Kidney (tissue), 13 donors: ENCODE measurements at regions not wholly inside any gene's neighbourhood (a gene's known extent, or its start where the extent isn't known, plus 50 kb on each side); places are given as distances from the start of the nearest gene placed in this dataset.

Experiments used
- DNase-seq, 5 donors: peaks; one replicate each; pipeline ENCODE4 v3.0.0-alpha.2; 2013 to 2020
- FAIRE-seq: peaks from 2 replicates; lab custom pipeline; 2012; peaks lifted over from hg19 to GRCh38; lab: Jason Lieb, UNC
- H3K27ac ChIP-seq, 2 donors: one replicate each; pipeline ENCODE4 v1.7.0; 2013; ENCODE audit warnings: low read depth in 2 of 2, low read length in 2 of 2, inconsistent platforms in 1 of 2
- H3K27me3 ChIP-seq: one replicate; pipeline ENCODE4 v1.7.1; 2013; ENCODE audit warnings: low read length, inconsistent platforms; ENCODE audit not compliant: control insufficient read depth, insufficient read depth
- H3K36me3 ChIP-seq, 3 donors: one replicate each; pipeline versions ENCODE4 v1.7.0 to v1.7.1; 2013; ENCODE audit warnings: low read length in 3 of 3, control low read depth in 1 of 3, inconsistent platforms in 1 of 3; ENCODE audit not compliant: insufficient read depth in 3 of 3, control insufficient read depth in 2 of 3
- H3K4me1 ChIP-seq, 3 donors: one replicate each; pipeline versions ENCODE4 v1.7.0 to v1.7.1; 2013; ENCODE audit warnings: low read length in 3 of 3, inconsistent platforms in 1 of 3, low read depth in 1 of 3; ENCODE audit not compliant: control insufficient read depth in 2 of 3, insufficient read depth in 2 of 3
- H3K4me3 ChIP-seq, 3 donors: one replicate each; pipeline versions ENCODE4 v1.7.0 to v1.8.1; 2013; ENCODE audit warnings: low read length in 3 of 3, control low read depth in 1 of 3, inconsistent platforms in 1 of 3
- H3K9ac ChIP-seq, 3 donors: one replicate each; pipeline versions ENCODE4 v1.7.0 to v1.7.1; 2013; ENCODE audit warnings: low read length in 3 of 3, control low read depth in 1 of 3, inconsistent platforms in 1 of 3
- H3K9me3 ChIP-seq, 3 donors: one replicate each; pipeline versions ENCODE4 v1.7.0 to v1.7.1; 2013; ENCODE audit warnings: low read length in 3 of 3, control low read depth in 1 of 3, inconsistent platforms in 1 of 3; ENCODE audit not compliant: control insufficient read depth in 2 of 3, insufficient read depth in 1 of 3
- intact Hi-C: fragments of 100-400 bp; cut with DNase I; formaldehyde crosslinking; loops from one replicate; pipeline ENCODE4 v1.11.1; 2022
- TF ChIP-seq, protein P1 (sequence below): IDR thresholded peaks from 3 replicates; pipeline ENCODE4 v1.5.1; 2012; ENCODE audit warnings: mild to moderate bottlenecking, moderate library complexity, borderline replicate concordance; ENCODE audit not compliant: insufficient read depth; ENCODE audit errors: extremely low read depth
- donor health status: control.
- donor health status: control.
- donor health status: control.
- donor health status: control.
- donor health status: control.
- donor health status: DM: yes; HTN: yes; CAD: no.
- donor health status: Normal renal cell carcinoma (clear cell type).

DNA sequence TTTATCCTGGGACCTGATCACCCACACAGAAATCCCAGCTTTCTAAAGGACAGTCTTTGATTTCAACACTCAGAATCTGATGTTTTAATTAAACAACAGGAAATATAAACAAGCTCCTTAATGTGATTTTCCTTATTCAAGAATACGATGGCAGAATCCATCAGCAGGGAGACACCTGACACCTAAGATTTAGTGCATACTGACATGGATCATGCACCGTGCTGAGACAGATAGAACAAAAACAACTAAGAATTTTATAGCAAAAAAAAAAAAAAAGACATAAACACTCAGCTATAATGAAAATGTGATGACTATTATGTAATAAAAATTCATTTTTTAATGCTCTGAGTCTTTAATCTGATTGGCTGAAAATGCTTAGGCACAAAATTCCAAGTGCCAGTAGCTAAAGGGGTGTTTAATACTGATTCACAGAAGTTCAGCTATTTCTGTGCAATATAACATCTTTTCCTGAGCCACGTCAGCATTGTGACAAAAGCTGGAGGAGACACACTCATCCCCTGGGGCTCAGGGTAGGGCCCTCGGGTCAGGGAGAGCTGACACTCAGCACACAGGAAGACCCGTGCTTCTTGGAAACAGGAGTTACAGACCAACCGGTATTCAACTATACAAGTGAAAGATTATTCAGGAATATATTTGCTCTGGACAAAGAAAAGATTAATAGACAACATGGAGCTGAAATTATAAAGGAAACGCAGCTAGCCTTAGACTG lies 247.4 kb downstream of the FBXO15 start:
- H3K36me3 ChIP-seq: no peaks in the 10 kb centered on the region
- TF ChIP-seq, protein P1, sequence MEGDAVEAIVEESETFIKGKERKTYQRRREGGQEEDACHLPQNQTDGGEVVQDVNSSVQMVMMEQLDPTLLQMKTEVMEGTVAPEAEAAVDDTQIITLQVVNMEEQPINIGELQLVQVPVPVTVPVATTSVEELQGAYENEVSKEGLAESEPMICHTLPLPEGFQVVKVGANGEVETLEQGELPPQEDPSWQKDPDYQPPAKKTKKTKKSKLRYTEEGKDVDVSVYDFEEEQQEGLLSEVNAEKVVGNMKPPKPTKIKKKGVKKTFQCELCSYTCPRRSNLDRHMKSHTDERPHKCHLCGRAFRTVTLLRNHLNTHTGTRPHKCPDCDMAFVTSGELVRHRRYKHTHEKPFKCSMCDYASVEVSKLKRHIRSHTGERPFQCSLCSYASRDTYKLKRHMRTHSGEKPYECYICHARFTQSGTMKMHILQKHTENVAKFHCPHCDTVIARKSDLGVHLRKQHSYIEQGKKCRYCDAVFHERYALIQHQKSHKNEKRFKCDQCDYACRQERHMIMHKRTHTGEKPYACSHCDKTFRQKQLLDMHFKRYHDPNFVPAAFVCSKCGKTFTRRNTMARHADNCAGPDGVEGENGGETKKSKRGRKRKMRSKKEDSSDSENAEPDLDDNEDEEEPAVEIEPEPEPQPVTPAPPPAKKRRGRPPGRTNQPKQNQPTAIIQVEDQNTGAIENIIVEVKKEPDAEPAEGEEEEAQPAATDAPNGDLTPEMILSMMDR: no peak
- FAIRE-seq: no peak
- no peak overlapping the region for H3K9ac ChIP-seq
- no peaks in the 10 kb centered on the region for H3K27me3 ChIP-seq
- H3K9me3 ChIP-seq: no peaks in the 10 kb centered on the region
- H3K27ac ChIP-seq: no peak overlapping the region
- intact Hi-C loops: no loop called here
- H3K4me3 ChIP-seq: no peak overlapping the region
- no peaks in the 10 kb centered on the region for H3K4me1 ChIP-seq
- DNase-seq: no peak

DNA sequence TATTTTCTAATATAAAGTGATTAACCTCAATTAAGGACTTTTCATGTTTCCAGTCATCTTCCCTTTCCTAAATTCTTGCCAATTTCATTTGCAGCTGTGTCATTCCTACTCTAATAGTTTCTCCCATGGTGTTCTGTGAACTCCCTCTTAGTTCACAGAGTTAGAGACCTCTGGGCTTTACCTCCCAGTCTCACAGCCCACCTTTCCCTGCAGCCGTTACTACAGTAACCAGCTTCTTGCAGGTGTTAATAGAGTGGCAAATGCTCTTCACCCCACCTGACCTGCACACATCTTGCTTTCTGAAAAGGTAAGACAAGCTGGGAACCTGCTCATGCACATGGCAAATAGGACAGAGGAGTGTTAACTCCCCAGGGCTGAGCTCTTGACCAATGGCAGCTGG lies 250.1 kb downstream of the FBXO15 start:
- no peak for FAIRE-seq
- TF ChIP-seq, protein P1: no peak
- no peaks in the 10 kb centered on the region for H3K9me3 ChIP-seq

DNA sequence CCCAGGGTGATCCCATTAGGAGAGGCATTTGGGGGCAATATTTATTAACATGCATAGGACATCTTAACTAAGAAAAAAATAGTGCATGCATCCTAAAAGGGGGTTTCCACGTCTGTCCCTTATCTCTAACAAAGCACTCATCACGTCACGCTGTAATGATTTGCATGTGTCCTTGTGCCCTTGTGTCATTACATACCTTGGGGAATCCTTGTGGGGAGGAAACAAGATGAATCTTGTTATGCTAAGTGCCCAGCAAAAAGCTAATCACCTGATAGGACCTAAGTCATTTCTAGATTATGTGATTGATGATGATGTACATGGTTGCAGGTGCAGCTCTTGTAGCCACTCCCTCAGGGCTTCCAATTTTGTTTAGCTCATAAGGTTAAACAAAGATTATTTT lies 250.9 kb downstream of the FBXO15 start:
- no peak for FAIRE-seq
- Histone ChIP-seq H3K9me3 (no peaks in the 10 kb centered on the region), H3K4me1 (no peaks in the 10 kb centered on the region), H3K4me3 (no peak overlapping the region), H3K36me3 (no peaks in the 10 kb centered on the region), H3K27me3 (no peaks in the 10 kb centered on the region), H3K27ac (no peak overlapping the region), H3K9ac (no peak overlapping the region)
- intact Hi-C loops: no loop called here
- TF ChIP-seq, protein P1: no peak
- no peak for DNase-seq

More for the DNA sequence above, 250.1 kb downstream of the FBXO15 start:
- intact Hi-C loops: no loop called here
- no peak for DNase-seq
- no peak overlapping the region for H3K4me3 ChIP-seq
- H3K9ac ChIP-seq: no peak overlapping the region
- no peaks in the 10 kb centered on the region for H3K36me3 ChIP-seq
- no peak overlapping the region for H3K27ac ChIP-seq
- H3K27me3 ChIP-seq: no peaks in the 10 kb centered on the region
- no peaks in the 10 kb centered on the region for H3K4me1 ChIP-seq
